Fibroblast of pulmonary artery (primary cell): ENCODE measurements at regions not wholly inside any gene's neighbourhood (a gene's known extent, or its start where the extent isn't known, plus 50 kb on each side); places are given as distances from the start of the nearest gene placed in this dataset.

Experiments
- DNase-seq: peaks from one replicate; pipeline ENCODE4 v3.0.0-alpha.2; 2010; ENCODE audit warnings: low read depth
- H3K4me3 ChIP-seq: replicated peaks from 2 replicates; pipeline ENCODE4 v1.5.1; 2011; ENCODE audit warnings: low read depth, mild to moderate bottlenecking, control low read depth, low read length, moderate library complexity
- TF ChIP-seq, protein P1 (sequence below): IDR thresholded peaks from 2 replicates; pipeline ENCODE4 v1.5.1; 2011; ENCODE audit warnings: mild to moderate bottlenecking, control low read depth, low read length, inconsistent platforms; ENCODE audit errors: missing control alignments

DNA sequence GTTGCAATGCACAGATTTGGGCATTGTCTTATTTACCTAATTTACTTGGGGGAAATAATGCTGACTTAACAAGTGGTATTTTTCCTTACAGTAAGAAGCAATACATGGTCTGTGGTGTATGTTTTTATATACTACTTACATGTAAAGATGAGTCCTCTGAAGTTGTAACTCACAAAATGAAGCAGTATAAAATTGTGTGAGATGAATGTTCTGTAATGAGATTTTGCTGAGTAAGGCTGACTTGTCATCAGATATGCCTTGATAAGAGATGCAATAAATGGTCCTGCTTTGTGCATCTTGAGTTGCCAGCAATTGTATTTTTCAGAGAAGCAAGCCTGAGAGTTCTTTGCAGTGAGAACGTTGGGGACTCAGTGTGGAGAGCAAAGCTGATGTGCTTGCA lies 92.2 kb upstream of the GNAQ start:
- DNase-seq, result no peak

GRCh38 chr9:78122631-78123030 lies 91.0 kb upstream of the GNAQ start:
- DNase-seq, result peak; percentile 8
- no peak overlapping the region for H3K4me3 ChIP-seq
- TF ChIP-seq, protein P1, sequence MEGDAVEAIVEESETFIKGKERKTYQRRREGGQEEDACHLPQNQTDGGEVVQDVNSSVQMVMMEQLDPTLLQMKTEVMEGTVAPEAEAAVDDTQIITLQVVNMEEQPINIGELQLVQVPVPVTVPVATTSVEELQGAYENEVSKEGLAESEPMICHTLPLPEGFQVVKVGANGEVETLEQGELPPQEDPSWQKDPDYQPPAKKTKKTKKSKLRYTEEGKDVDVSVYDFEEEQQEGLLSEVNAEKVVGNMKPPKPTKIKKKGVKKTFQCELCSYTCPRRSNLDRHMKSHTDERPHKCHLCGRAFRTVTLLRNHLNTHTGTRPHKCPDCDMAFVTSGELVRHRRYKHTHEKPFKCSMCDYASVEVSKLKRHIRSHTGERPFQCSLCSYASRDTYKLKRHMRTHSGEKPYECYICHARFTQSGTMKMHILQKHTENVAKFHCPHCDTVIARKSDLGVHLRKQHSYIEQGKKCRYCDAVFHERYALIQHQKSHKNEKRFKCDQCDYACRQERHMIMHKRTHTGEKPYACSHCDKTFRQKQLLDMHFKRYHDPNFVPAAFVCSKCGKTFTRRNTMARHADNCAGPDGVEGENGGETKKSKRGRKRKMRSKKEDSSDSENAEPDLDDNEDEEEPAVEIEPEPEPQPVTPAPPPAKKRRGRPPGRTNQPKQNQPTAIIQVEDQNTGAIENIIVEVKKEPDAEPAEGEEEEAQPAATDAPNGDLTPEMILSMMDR, result no peak

More for the DNA sequence above, 92.2 kb upstream of the GNAQ start:
- no peak overlapping the region for H3K4me3 ChIP-seq
- TF ChIP-seq, protein P1, result no peak

- H3K4me3 ChIP-seq, result no peak overlapping the region
- TF ChIP-seq, protein P1, result peak; percentile 81
- DNase-seq, result peak; percentile 77
Measured at GRCh38 chr9:78121488-78121887, 89.9 kb upstream of the GNAQ start.

GRCh38 chr9:78118742-78119473 lies 87.3 kb upstream of the GNAQ start:
- TF ChIP-seq, protein P1, result no peak
- H3K4me3 ChIP-seq, result no peak overlapping the region
- peak; percentile 60 for DNase-seq

DNA sequence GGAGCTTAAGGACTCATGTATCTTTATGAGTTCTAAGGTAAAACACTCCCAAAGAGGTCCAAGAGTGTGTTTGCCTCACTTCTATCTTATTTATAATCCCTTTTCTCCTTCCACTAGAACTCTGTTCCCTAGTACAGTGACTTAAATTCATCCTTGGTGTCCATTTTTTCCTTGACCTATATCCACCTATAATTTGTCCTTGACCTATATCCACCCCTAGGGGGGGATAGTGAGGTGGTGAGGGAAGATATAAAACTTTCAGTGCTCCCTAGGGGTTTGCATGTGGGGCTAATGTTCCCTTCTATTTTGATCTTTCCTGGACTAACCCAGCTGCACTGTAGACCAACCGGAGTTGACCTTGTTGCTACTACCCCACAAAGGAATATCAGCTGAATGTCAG lies 83.5 kb upstream of the GNAQ start:
- no peak overlapping the region for H3K4me3 ChIP-seq
- peak; percentile 7 for DNase-seq
- TF ChIP-seq, protein P1, result peak; percentile 41

DNA sequence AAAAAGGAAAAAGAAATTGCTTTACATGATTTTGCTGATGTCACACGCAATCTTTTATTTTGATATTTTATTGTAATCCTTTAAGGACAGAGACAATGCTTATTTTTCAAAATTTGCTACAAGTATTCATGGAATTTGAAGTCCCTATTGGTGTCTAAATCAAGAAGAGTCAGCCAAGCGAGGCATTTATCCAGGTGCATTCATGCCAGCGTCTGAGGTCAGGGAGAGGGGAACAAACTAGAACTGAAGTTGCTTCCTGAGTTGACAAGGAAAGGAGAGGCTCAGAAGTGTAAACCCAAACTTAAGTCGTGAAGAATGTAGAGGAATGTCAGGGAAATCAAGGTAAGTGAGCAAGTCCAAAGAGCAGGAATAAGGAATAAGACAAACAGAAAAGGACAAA lies 83.0 kb upstream of the GNAQ start:
- TF ChIP-seq, protein P1, result no peak
- no peak overlapping the region for H3K4me3 ChIP-seq

GRCh38 chr9:78112406-78112805 lies 80.8 kb upstream of the GNAQ start:
- TF ChIP-seq, protein P1, result no peak
- no peak for DNase-seq
- H3K4me3 ChIP-seq, result no peak overlapping the region

More for the DNA sequence above, 83.0 kb upstream of the GNAQ start:
- DNase-seq, result no peak
